Parathyroid adenoma (tissue), 2 donors: ENCODE measurements at regions not wholly inside any gene's neighbourhood (a gene's known extent, or its start where the extent isn't known, plus 50 kb on each side); places are given as distances from the start of the nearest gene placed in this dataset.

Source experiments
- H2AFZ ChIP-seq: fragments of 300-600 bp; sonication (generic); one replicate; pipeline ENCODE4 v1.7.0; 2017; ENCODE audit warnings: antibody characterized with exemption, mild to moderate bottlenecking
- H3K27ac ChIP-seq: fragments of 300-600 bp; sonication (generic); one replicate; pipeline ENCODE4 v1.7.0; 2017
- H3K27me3 ChIP-seq: fragments of 300-600 bp; sonication (generic); one replicate; pipeline ENCODE4 v1.7.0; 2017; ENCODE audit warnings: low read length; ENCODE audit not compliant: control insufficient read depth, insufficient read depth
- H3K36me3 ChIP-seq: fragments of 300-600 bp; sonication (generic); one replicate; pipeline ENCODE4 v1.7.0; 2017; ENCODE audit warnings: low read length; ENCODE audit not compliant: control insufficient read depth, insufficient read depth
- H3K4me1 ChIP-seq: fragments of 300-600 bp; sonication (generic); one replicate; pipeline ENCODE4 v1.7.0; 2017; ENCODE audit warnings: control low read depth
- H3K4me2 ChIP-seq: fragments of 300-600 bp; sonication (generic); one replicate; pipeline ENCODE4 v1.7.0; 2017; ENCODE audit warnings: low read length
- H3K4me3 ChIP-seq: fragments of 300-600 bp; sonication (generic); one replicate; pipeline ENCODE4 v1.7.0; 2017; ENCODE audit warnings: low read depth, low read length
- H3K79me2 ChIP-seq: fragments of 300-600 bp; sonication (generic); one replicate; pipeline ENCODE4 v1.7.0; 2017; ENCODE audit warnings: control low read depth
- H3K9ac ChIP-seq: fragments of 300-600 bp; sonication (generic); one replicate; pipeline ENCODE4 v1.7.0; 2017; ENCODE audit warnings: mild to moderate bottlenecking
- H3K9me3 ChIP-seq: fragments of 300-600 bp; sonication (generic); one replicate; pipeline ENCODE4 v1.7.0; 2017; ENCODE audit warnings: low read length; ENCODE audit not compliant: control insufficient read depth
- TF ChIP-seq, protein P1 (sequence below): fragments of 300-600 bp; sonication (generic); IDR thresholded peaks from one replicate; pipeline ENCODE4 v1.7.0; 2017; ENCODE audit warnings: antibody characterized with exemption, mild to moderate bottlenecking
- donor health status: primary hyperparathyroidism.

DNA sequence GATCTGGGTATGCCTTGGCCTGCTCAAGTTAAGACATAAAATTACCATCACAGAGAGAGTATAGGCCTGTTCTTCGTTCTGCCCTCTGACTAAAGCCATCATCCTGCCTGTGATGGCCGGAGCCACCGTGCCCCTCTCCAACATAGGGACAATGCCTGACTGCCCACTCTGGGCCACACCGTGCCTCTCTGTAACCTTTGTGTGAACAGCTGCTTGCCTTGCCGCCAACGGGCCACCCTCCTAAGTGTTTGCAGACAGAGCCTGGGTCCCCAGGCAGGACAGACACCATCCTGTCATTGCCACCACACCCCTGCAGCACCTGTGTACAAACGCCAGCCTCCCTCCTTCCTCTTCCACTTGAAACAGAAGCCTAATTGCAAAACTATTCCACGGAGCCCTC is 298.7 kb upstream of the TENM3 start:
- Histone ChIP-seq H2AFZ (no peak overlapping the region), H3K4me1 (no peaks in the 10 kb centered on the region), H3K4me3 (no peak overlapping the region), H3K27me3 (no peaks in the 10 kb centered on the region), H3K4me2 (no peak overlapping the region), H3K36me3 (no peaks in the 10 kb centered on the region), H3K27ac (no peak overlapping the region), H3K9me3 (no peaks in the 10 kb centered on the region), H3K9ac (no peak overlapping the region), H3K79me2 (no peaks in the 10 kb centered on the region)
- TF ChIP-seq, protein P1, sequence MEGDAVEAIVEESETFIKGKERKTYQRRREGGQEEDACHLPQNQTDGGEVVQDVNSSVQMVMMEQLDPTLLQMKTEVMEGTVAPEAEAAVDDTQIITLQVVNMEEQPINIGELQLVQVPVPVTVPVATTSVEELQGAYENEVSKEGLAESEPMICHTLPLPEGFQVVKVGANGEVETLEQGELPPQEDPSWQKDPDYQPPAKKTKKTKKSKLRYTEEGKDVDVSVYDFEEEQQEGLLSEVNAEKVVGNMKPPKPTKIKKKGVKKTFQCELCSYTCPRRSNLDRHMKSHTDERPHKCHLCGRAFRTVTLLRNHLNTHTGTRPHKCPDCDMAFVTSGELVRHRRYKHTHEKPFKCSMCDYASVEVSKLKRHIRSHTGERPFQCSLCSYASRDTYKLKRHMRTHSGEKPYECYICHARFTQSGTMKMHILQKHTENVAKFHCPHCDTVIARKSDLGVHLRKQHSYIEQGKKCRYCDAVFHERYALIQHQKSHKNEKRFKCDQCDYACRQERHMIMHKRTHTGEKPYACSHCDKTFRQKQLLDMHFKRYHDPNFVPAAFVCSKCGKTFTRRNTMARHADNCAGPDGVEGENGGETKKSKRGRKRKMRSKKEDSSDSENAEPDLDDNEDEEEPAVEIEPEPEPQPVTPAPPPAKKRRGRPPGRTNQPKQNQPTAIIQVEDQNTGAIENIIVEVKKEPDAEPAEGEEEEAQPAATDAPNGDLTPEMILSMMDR, result no peak

- no peak overlapping the region for H3K27ac ChIP-seq
- TF ChIP-seq, protein P1, result no peak
- no peak overlapping the region for H3K4me3 ChIP-seq
- H3K4me1 ChIP-seq, result no peaks in the 10 kb centered on the region
- H2AFZ ChIP-seq, result no peak overlapping the region
- no peaks in the 10 kb centered on the region for H3K36me3 ChIP-seq
- H3K9ac ChIP-seq, result no peak overlapping the region
- no peaks in the 10 kb centered on the region for H3K9me3 ChIP-seq
- H3K79me2 ChIP-seq, result no peaks in the 10 kb centered on the region
- H3K4me2 ChIP-seq, result no peak overlapping the region
- H3K27me3 ChIP-seq, result no peaks in the 10 kb centered on the region
These were observed 296.3 kb upstream of the TENM3 start for GRCh38 chr4:181946902-181947301.

GRCh38 chr4:181948839-181949382 is 294.3 kb upstream of the TENM3 start:
- no peaks in the 10 kb centered on the region for H3K36me3 ChIP-seq
- TF ChIP-seq, protein P1, result no peak
- no peak overlapping the region for H3K4me3 ChIP-seq
- H3K4me2 ChIP-seq, result no peak overlapping the region
- H3K4me1 ChIP-seq, result no peaks in the 10 kb centered on the region
- no peak overlapping the region for H3K27ac ChIP-seq
- no peaks in the 10 kb centered on the region for H3K9me3 ChIP-seq
- no peak overlapping the region for H2AFZ ChIP-seq
- H3K9ac ChIP-seq, result no peak overlapping the region
- no peaks in the 10 kb centered on the region for H3K79me2 ChIP-seq
- no peaks in the 10 kb centered on the region for H3K27me3 ChIP-seq

DNA sequence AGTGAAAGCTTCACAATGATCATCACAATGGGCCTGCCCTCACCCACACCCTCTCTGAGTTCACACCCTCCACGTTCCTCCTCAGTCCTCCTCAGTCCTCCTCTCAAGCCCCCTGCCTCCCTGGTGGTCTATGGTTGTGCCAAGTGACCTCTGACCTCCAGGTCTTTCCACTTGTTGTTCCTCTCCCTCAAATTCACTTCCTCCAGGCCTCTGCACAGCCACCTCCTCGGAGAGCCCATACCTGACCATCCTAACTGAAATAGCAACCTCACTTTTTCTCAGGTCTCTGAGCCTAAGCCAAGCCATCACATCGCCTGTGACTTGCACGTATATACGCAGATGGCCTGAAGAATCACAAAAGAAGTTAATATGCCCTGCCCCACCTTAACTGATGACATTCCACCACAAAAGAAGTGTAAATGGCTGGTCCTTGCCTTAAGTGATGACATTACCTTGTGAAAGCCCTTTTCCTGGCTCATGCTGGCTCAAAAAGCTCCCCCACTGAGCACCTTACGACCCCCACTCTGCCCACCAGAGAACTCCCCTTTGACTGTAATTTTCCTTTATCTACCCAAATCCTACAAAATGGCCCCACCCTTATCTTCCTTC is 293.4 kb upstream of the TENM3 start:
- Histone ChIP-seq H3K36me3 (no peaks in the 10 kb centered on the region), H3K9me3 (no peaks in the 10 kb centered on the region), H3K27me3 (no peaks in the 10 kb centered on the region), H3K9ac (no peak overlapping the region), H3K27ac (no peak overlapping the region), H3K79me2 (no peaks in the 10 kb centered on the region), H3K4me1 (no peaks in the 10 kb centered on the region), H2AFZ (no peak overlapping the region), H3K4me3 (no peak overlapping the region), H3K4me2 (no peak overlapping the region)
- TF ChIP-seq, protein P1, result no peak
